ENCODE measurements at regions not wholly inside any gene's neighbourhood (a gene's known extent, or its start where the extent isn't known, plus 50 kb on each side); places are given as distances from the start of the nearest gene placed in this dataset.

DNA sequence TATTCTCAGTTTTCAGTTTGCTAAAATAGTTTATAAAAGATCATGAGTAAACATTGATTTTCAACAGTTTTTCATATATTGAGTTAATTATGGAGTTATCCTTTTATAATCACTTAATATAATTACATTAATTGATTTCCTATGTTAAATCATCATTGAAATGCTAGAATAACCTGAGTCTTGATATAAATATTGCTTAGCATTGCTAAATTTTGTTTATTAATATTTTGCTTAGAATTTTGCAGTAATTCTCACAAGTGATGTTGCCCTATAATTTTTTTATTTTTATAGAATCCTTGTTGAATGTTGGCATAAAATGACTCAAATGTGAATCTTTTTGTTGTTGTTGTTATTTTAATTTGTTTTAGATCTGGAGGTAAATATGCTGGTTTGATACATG is 654.2 kb downstream of the OTOL1 start:
- Histone ChIP-seq H4K20me1 (ENCODE audit: insufficient read depth, low read length) (no peaks in the 10 kb centered on the region), H3K27ac (ENCODE audit: low read depth, low read length) (no peak overlapping the region), H3K4me1 (ENCODE audit: insufficient read depth, low read length) (no peaks in the 10 kb centered on the region), H3K36me3 (ENCODE audit: insufficient read depth, low read length) (no peaks in the 10 kb centered on the region), H3K4me3 (ENCODE audit: insufficient read depth, low read depth, low read length) (no peak overlapping the region), H3K27me3 (ENCODE audit: insufficient read depth, low read length) (no peaks in the 10 kb centered on the region), H3K79me2 (ENCODE audit: insufficient read depth, low read length) (no peaks in the 10 kb centered on the region), H3K9me3 (ENCODE audit: insufficient read depth, low read depth, low read length) (no peaks in the 10 kb centered on the region), H2AFZ (ENCODE audit: low read depth, low read length) (no peak overlapping the region), H3K9ac (ENCODE audit: low read length) (no peak overlapping the region), H3K4me2 (ENCODE audit: low read length) (no peak overlapping the region)
- no peak overlapping the region for H3K4me3 Mint-ChIP-seq (ENCODE audit: unreplicated experiment)
- TF ChIP-seq, protein P1, sequence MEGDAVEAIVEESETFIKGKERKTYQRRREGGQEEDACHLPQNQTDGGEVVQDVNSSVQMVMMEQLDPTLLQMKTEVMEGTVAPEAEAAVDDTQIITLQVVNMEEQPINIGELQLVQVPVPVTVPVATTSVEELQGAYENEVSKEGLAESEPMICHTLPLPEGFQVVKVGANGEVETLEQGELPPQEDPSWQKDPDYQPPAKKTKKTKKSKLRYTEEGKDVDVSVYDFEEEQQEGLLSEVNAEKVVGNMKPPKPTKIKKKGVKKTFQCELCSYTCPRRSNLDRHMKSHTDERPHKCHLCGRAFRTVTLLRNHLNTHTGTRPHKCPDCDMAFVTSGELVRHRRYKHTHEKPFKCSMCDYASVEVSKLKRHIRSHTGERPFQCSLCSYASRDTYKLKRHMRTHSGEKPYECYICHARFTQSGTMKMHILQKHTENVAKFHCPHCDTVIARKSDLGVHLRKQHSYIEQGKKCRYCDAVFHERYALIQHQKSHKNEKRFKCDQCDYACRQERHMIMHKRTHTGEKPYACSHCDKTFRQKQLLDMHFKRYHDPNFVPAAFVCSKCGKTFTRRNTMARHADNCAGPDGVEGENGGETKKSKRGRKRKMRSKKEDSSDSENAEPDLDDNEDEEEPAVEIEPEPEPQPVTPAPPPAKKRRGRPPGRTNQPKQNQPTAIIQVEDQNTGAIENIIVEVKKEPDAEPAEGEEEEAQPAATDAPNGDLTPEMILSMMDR (IDR thresholded peaks at IDR 0.05; ENCODE audit: insufficient read depth, low read depth, low read length): no peak
- no peak for TF ChIP-seq EZH2 (IDR thresholded peaks at IDR 0.05; ENCODE audit: insufficient read depth, low read length)
- FAIRE-seq (no peak), DNase-seq (ENCODE audit: low read depth) (no peak)
- H3K36me3 Mint-ChIP-seq (ENCODE audit: low read depth, unreplicated experiment): no peaks in the 10 kb centered on the region
- no peaks in the 10 kb centered on the region for H3K4me1 Mint-ChIP-seq (ENCODE audit: low read depth, unreplicated experiment)
- no peak overlapping the region for H3K27ac Mint-ChIP-seq (ENCODE audit: unreplicated experiment)
- no peaks in the 10 kb centered on the region for H3K27me3 Mint-ChIP-seq (ENCODE audit: low read depth, unreplicated experiment)
- no peaks in the 10 kb centered on the region for H3K9me3 Mint-ChIP-seq (ENCODE audit: unreplicated experiment)

DNA sequence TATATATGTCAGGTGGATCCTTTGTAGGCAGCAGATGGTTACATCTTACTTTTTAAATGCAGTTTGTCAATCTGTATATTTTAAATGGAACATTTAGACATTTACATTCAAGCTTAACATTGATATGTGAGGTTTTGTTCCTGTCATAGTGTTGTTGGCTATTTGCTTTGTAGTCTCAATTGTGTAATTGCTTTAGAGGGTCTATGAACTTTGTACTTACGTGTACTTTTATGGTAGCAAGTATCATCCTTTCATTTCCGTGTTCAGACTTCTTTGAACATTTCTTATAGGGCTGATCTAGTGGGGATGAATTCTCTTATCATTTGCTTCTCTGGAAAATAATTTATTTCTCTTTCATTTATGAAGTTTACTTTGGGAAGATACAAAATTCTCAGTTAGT is 656.0 kb downstream of the OTOL1 start:
- no peaks in the 10 kb centered on the region for H3K4me1 ChIP-seq (ENCODE audit: insufficient read depth, low read length)
- H3K36me3 Mint-ChIP-seq (ENCODE audit: low read depth, unreplicated experiment): no peaks in the 10 kb centered on the region
- H3K36me3 ChIP-seq (ENCODE audit: insufficient read depth, low read length): no peaks in the 10 kb centered on the region
- no peak overlapping the region for H3K27ac ChIP-seq (ENCODE audit: low read depth, low read length)
- H3K9ac ChIP-seq (ENCODE audit: low read length): no peak overlapping the region
- no peaks in the 10 kb centered on the region for H3K79me2 ChIP-seq (ENCODE audit: insufficient read depth, low read length)
- no peaks in the 10 kb centered on the region for H3K9me3 ChIP-seq (ENCODE audit: insufficient read depth, low read depth, low read length)
- no peaks in the 10 kb centered on the region for H4K20me1 ChIP-seq (ENCODE audit: insufficient read depth, low read length)
- H3K4me1 Mint-ChIP-seq (ENCODE audit: low read depth, unreplicated experiment): no peaks in the 10 kb centered on the region
- no peak overlapping the region for H3K27ac Mint-ChIP-seq (ENCODE audit: unreplicated experiment)
- H3K4me3 Mint-ChIP-seq (ENCODE audit: unreplicated experiment): no peak overlapping the region
- H3K27me3 ChIP-seq (ENCODE audit: insufficient read depth, low read length): no peaks in the 10 kb centered on the region
- no peak for FAIRE-seq
- H3K27me3 Mint-ChIP-seq (ENCODE audit: low read depth, unreplicated experiment): no peaks in the 10 kb centered on the region
- H3K9me3 Mint-ChIP-seq (ENCODE audit: unreplicated experiment): no peaks in the 10 kb centered on the region
- no peak overlapping the region for H3K4me2 ChIP-seq (ENCODE audit: low read length)
- DNase-seq (ENCODE audit: low read depth): no peak
- no peak overlapping the region for H2AFZ ChIP-seq (ENCODE audit: low read depth, low read length)
- H3K4me3 ChIP-seq (ENCODE audit: insufficient read depth, low read depth, low read length): no peak overlapping the region
- TF ChIP-seq, protein P1 (IDR thresholded peaks at IDR 0.05; ENCODE audit: insufficient read depth, low read depth, low read length): no peak
- no peak for TF ChIP-seq EZH2 (IDR thresholded peaks at IDR 0.05; ENCODE audit: insufficient read depth, low read length)

DNA sequence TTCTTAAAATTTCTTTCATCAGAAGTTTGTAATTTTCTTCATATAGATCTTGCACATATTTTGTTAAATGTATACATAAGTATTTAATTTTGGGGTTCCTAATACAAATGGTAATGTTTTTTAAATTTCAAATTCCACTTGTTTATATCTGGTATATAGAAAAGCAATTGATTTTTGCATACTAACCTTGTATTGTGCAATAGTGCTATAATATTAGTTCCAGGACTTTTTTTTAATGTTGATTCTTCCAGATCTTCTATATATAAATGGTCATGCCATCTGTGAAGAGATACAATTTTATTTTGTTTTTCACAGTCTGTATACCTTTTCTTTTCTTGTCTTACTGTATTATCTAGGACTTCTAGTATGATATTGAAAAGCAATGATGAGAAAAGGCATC is 665.0 kb downstream of the OTOL1 start:
- H3K27ac Mint-ChIP-seq (ENCODE audit: unreplicated experiment): no peak overlapping the region
- H3K4me1 Mint-ChIP-seq (ENCODE audit: low read depth, unreplicated experiment): peaks cover 7% of the 10 kb centered on the region
- Histone ChIP-seq H4K20me1 (ENCODE audit: insufficient read depth, low read length) (no peaks in the 10 kb centered on the region), H3K4me3 (ENCODE audit: insufficient read depth, low read depth, low read length) (no peak overlapping the region), H3K9ac (ENCODE audit: low read length) (no peak overlapping the region), H3K4me1 (ENCODE audit: insufficient read depth, low read length) (no peaks in the 10 kb centered on the region), H3K36me3 (ENCODE audit: insufficient read depth, low read length) (no peaks in the 10 kb centered on the region), H3K27me3 (ENCODE audit: insufficient read depth, low read length) (no peaks in the 10 kb centered on the region), H3K9me3 (ENCODE audit: insufficient read depth, low read depth, low read length) (no peaks in the 10 kb centered on the region), H2AFZ (ENCODE audit: low read depth, low read length) (no peak overlapping the region), H3K27ac (ENCODE audit: low read depth, low read length) (no peak overlapping the region), H3K79me2 (ENCODE audit: insufficient read depth, low read length) (no peaks in the 10 kb centered on the region), H3K4me2 (ENCODE audit: low read length) (no peak overlapping the region)
- H3K4me3 Mint-ChIP-seq (ENCODE audit: unreplicated experiment): no peak overlapping the region
- no peaks in the 10 kb centered on the region for H3K27me3 Mint-ChIP-seq (ENCODE audit: low read depth, unreplicated experiment)
- no peak for TF ChIP-seq EZH2 (IDR thresholded peaks at IDR 0.05; ENCODE audit: insufficient read depth, low read length)
- H3K36me3 Mint-ChIP-seq (ENCODE audit: low read depth, unreplicated experiment): no peaks in the 10 kb centered on the region
- DNase-seq (ENCODE audit: low read depth): no peak
- FAIRE-seq: no peak
- H3K9me3 Mint-ChIP-seq (ENCODE audit: unreplicated experiment): peaks cover 4% of the 10 kb centered on the region
